WTC11 (cell line): ENCODE measurements at regions not wholly inside any gene's neighbourhood (a gene's known extent, or its start where the extent isn't known, plus 50 kb on each side); places are given as distances from the start of the nearest gene placed in this dataset.

Experiments
- ATAC-seq: fragments of 200-7000 bp; cut with Tn5 transposase; 2 replicates; pipeline ENCODE4 v1.10.0; 2021; ENCODE audit warnings: mild to moderate bottlenecking, moderate library complexity
- CTCF ChIA-PET: fragments of 300-600 bp; sonication (Branson Sonifier 250); formaldehyde crosslinking; loops from one replicate; lab custom pipeline; 2021; ENCODE audit warnings: antibody characterized with exemption; lab: Charles Lee
- POLR2A ChIA-PET: fragments of 350-600 bp; sonication (Branson Sonifier 250); formaldehyde crosslinking; loops from one replicate; lab custom pipeline; 2021; ENCODE audit warnings: antibody characterized with exemption; lab: Charles Lee
- DNase-seq: peaks from one replicate; pipeline ENCODE4 v3.0.0; 2021; ENCODE audit warnings: low spot score
- H3K27ac Mint-ChIP-seq: 2 replicates; pipeline ENCODE4 v1.8.0; 2021; ENCODE audit warnings: mixed read lengths
- H3K27me3 Mint-ChIP-seq: 2 replicates; pipeline ENCODE4 v1.8.0; 2021; ENCODE audit warnings: low read depth, mild to moderate bottlenecking, moderate library complexity, mixed read lengths
- H3K36me3 Mint-ChIP-seq: 2 replicates; pipeline ENCODE4 v1.8.0; 2021; ENCODE audit warnings: mixed read lengths
- H3K4me1 Mint-ChIP-seq: 2 replicates; pipeline ENCODE4 v1.8.0; 2022; ENCODE audit warnings: mixed read lengths
- H3K4me3 Mint-ChIP-seq: 2 replicates; pipeline ENCODE4 v1.8.0; 2021; ENCODE audit warnings: mild to moderate bottlenecking, moderate library complexity, mixed read lengths
- H3K9me3 Mint-ChIP-seq: 2 replicates; pipeline ENCODE4 v1.8.0; 2021; ENCODE audit warnings: mixed read lengths
- ARID4B ChIP-seq: sonication (generic); formaldehyde crosslinking; IDR thresholded peaks from 2 replicates; pipeline ENCODE4 v1.8.0; 2023; ENCODE audit warnings: missing genetic modification reagents, mild to moderate bottlenecking, borderline replicate concordance
- FOXK1 ChIP-seq: sonication (generic); formaldehyde crosslinking; IDR thresholded peaks from 2 replicates; pipeline ENCODE4 v1.8.0; 2022; ENCODE audit warnings: mild to moderate bottlenecking, moderate library complexity, missing genetic modification reagents
- FOXP1 ChIP-seq: sonication (generic); formaldehyde crosslinking; IDR thresholded peaks from 2 replicates; pipeline ENCODE4 v1.8.0; 2022; ENCODE audit warnings: missing genetic modification reagents, mild to moderate bottlenecking, moderate library complexity, borderline replicate concordance
- GRHL2 ChIP-seq: fragments of 250-450 bp; sonication (Bioruptor Pico); IDR thresholded peaks from 2 replicates; pipeline ENCODE4 v1.8.0; 2022; ENCODE audit warnings: mild to moderate bottlenecking, moderate library complexity; ENCODE audit not compliant: insufficient replicate concordance, severe bottlenecking
- NFATC4 ChIP-seq: fragments of 250-450 bp; sonication (Bioruptor Pico); IDR thresholded peaks from 2 replicates; pipeline ENCODE4 v1.9.0; 2021; ENCODE audit warnings: mild to moderate bottlenecking
- NR1H2 ChIP-seq: sonication (generic); formaldehyde crosslinking; IDR thresholded peaks from 2 replicates; pipeline ENCODE4 v1.9.0; 2021; ENCODE audit warnings: mild to moderate bottlenecking, moderate library complexity, missing genetic modification reagents
- NR2C2 ChIP-seq: sonication (generic); formaldehyde crosslinking; IDR thresholded peaks from 2 replicates; pipeline ENCODE4 v1.8.0; 2022; ENCODE audit warnings: mild to moderate bottlenecking, missing genetic modification reagents
- OVOL2 ChIP-seq: fragments of 250-450 bp; sonication (Bioruptor Pico); IDR thresholded peaks from 2 replicates; pipeline ENCODE4 v1.9.0; 2021; ENCODE audit warnings: mild to moderate bottlenecking, borderline replicate concordance
- SMAD3 ChIP-seq: sonication (generic); formaldehyde crosslinking; IDR thresholded peaks from 2 replicates; pipeline ENCODE4 v1.8.0; 2022; ENCODE audit warnings: missing genetic modification reagents, mild to moderate bottlenecking, borderline replicate concordance
- TEAD1 ChIP-seq: sonication (generic); formaldehyde crosslinking; IDR thresholded peaks from 2 replicates; pipeline ENCODE4 v1.8.0; 2022; ENCODE audit warnings: mild to moderate bottlenecking, missing genetic modification reagents
- ZBTB21 ChIP-seq: sonication (generic); formaldehyde crosslinking; IDR thresholded peaks from 2 replicates; pipeline ENCODE4 v1.8.1; 2023; ENCODE audit warnings: mild to moderate bottlenecking, missing genetic modification reagents, borderline replicate concordance
- ZBTB43 ChIP-seq: sonication (generic); formaldehyde crosslinking; IDR thresholded peaks from 2 replicates; pipeline ENCODE4 v1.8.1; 2023; ENCODE audit warnings: mild to moderate bottlenecking, missing genetic modification reagents
- ZNF121 ChIP-seq: sonication (generic); formaldehyde crosslinking; IDR thresholded peaks from 2 replicates; pipeline ENCODE4 v1.8.0; 2023; ENCODE audit warnings: missing genetic modification reagents
- ZNF317 ChIP-seq: sonication (generic); formaldehyde crosslinking; IDR thresholded peaks from 2 replicates; pipeline ENCODE4 v1.8.1; 2023; ENCODE audit warnings: low read depth, mild to moderate bottlenecking, moderate library complexity, missing genetic modification reagents, borderline replicate concordance
- ZNF512 ChIP-seq: sonication (generic); formaldehyde crosslinking; IDR thresholded peaks from 2 replicates; pipeline ENCODE4 v1.8.1; 2022; ENCODE audit warnings: missing genetic modification reagents, borderline replicate concordance
- TF ChIP-seq, protein P1 (sequence below): sonication (generic); formaldehyde crosslinking; IDR thresholded peaks from 2 replicates; pipeline ENCODE4 v1.8.1; 2023; ENCODE audit warnings: mild to moderate bottlenecking, missing genetic modification reagents, moderate library complexity
- TF ChIP-seq, protein P2 (sequence below): sonication (generic); formaldehyde crosslinking; IDR thresholded peaks from 2 replicates; pipeline ENCODE4 v1.8.0; 2022; ENCODE audit warnings: mild to moderate bottlenecking, missing genetic modification reagents

GRCh38 chr1:95437781-95438180 is 203.8 kb downstream of the RWDD3 start:
- CTCF ChIA-PET, result no interaction called here
- DNase-seq (no peak), ATAC-seq (no peak)
- Mint-ChIP-seq H3K4me3 (no peak overlapping the region), H3K27me3 (no peaks in the 10 kb centered on the region), H3K4me1 (peaks cover 23% of the 10 kb centered on the region), H3K27ac (no peak overlapping the region), H3K9me3 (no peaks in the 10 kb centered on the region), H3K36me3 (no peaks in the 10 kb centered on the region)
- POLR2A ChIA-PET, result no interaction called here
- no peak for TF ChIP-seq ZBTB43 (CRISPR knock-in tag)
- no peak for TF ChIP-seq NFATC4 (CRISPR knock-in tag)
- TF ChIP-seq ZNF121 (CRISPR knock-in tag), result no peak
- TF ChIP-seq NR2C2 (CRISPR knock-in tag), result no peak
- no peak for TF ChIP-seq GRHL2 (CRISPR knock-in tag)
- TF ChIP-seq, protein P1, sequence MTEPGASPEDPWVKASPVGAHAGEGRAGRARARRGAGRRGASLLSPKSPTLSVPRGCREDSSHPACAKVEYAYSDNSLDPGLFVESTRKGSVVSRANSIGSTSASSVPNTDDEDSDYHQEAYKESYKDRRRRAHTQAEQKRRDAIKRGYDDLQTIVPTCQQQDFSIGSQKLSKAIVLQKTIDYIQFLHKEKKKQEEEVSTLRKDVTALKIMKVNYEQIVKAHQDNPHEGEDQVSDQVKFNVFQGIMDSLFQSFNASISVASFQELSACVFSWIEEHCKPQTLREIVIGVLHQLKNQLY (CRISPR knock-in tag), result no peak
- no peak for TF ChIP-seq OVOL2
- TF ChIP-seq SMAD3 (CRISPR knock-in tag), result no peak
- TF ChIP-seq FOXK1 (CRISPR knock-in tag), result no peak
- TF ChIP-seq ZBTB21 (CRISPR knock-in tag), result no peak
- TF ChIP-seq, protein P2, sequence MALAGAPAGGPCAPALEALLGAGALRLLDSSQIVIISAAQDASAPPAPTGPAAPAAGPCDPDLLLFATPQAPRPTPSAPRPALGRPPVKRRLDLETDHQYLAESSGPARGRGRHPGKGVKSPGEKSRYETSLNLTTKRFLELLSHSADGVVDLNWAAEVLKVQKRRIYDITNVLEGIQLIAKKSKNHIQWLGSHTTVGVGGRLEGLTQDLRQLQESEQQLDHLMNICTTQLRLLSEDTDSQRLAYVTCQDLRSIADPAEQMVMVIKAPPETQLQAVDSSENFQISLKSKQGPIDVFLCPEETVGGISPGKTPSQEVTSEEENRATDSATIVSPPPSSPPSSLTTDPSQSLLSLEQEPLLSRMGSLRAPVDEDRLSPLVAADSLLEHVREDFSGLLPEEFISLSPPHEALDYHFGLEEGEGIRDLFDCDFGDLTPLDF (CRISPR knock-in tag), result no peak

GRCh38 chr1:95438218-95438948 is 204.4 kb downstream of the RWDD3 start:
- Mint-ChIP-seq H3K36me3 (no peaks in the 10 kb centered on the region), H3K4me3 (no peak overlapping the region), H3K4me1 (peaks cover 23% of the 10 kb centered on the region), H3K27ac (no peak overlapping the region)
- TF ChIP-seq TEAD1 (CRISPR knock-in tag) (no peak), ZNF512 (no peak), ARID4B (CRISPR knock-in tag) (no peak), NR1H2 (CRISPR knock-in tag) (no peak), ZNF317 (CRISPR knock-in tag) (no peak), FOXP1 (CRISPR knock-in tag) (no peak)
- TF ChIP-seq, all 79 proteins: peak for 0
- ChIA-PET CTCF (no interaction called here), POLR2A (no interaction called here)
- DNase-seq (no peak), ATAC-seq (peak; percentile 68)
- no peaks in the 10 kb centered on the region for H3K27me3 Mint-ChIP-seq
- H3K9me3 Mint-ChIP-seq, result no peaks in the 10 kb centered on the region
